ENCODE measurements at regions not wholly inside any gene's neighbourhood (a gene's known extent, or its start where the extent isn't known, plus 50 kb on each side); places are given as distances from the start of the nearest gene placed in this dataset.
"Not testable (repeated sequence)": the region's sequence is repeated elsewhere in the genome, so short reads cannot be mapped to it uniquely, and the experiment has no call there.

DNA sequence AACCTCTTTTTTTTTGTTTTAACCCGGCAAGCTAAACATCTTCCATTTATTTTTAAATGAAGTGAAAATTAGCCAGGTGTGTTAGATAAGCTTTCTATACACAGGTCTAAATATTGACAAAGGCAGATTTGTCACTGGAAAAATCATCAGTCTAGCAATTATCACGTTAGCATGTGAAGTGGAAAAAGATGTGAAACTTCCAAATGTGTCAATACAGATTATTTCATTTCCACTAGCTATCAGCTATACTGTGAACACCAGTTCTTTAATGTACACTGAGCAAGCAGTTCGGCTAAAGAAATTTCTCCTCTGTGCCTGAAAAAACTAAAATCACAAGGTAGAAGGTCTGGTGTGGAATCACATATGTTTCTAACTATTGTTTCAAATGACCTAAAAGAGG, 96.6 kb upstream of the G2E3 start:
- TF ChIP-seq ZFX (IDR thresholded peaks at IDR 0.05; ENCODE audit: borderline replicate concordance), result no peak
- TF ChIP-seq, protein P1, sequence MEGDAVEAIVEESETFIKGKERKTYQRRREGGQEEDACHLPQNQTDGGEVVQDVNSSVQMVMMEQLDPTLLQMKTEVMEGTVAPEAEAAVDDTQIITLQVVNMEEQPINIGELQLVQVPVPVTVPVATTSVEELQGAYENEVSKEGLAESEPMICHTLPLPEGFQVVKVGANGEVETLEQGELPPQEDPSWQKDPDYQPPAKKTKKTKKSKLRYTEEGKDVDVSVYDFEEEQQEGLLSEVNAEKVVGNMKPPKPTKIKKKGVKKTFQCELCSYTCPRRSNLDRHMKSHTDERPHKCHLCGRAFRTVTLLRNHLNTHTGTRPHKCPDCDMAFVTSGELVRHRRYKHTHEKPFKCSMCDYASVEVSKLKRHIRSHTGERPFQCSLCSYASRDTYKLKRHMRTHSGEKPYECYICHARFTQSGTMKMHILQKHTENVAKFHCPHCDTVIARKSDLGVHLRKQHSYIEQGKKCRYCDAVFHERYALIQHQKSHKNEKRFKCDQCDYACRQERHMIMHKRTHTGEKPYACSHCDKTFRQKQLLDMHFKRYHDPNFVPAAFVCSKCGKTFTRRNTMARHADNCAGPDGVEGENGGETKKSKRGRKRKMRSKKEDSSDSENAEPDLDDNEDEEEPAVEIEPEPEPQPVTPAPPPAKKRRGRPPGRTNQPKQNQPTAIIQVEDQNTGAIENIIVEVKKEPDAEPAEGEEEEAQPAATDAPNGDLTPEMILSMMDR (IDR thresholded peaks at IDR 0.05), result no peak
- H3K27ac ChIP-seq, result no peak overlapping the region

DNA sequence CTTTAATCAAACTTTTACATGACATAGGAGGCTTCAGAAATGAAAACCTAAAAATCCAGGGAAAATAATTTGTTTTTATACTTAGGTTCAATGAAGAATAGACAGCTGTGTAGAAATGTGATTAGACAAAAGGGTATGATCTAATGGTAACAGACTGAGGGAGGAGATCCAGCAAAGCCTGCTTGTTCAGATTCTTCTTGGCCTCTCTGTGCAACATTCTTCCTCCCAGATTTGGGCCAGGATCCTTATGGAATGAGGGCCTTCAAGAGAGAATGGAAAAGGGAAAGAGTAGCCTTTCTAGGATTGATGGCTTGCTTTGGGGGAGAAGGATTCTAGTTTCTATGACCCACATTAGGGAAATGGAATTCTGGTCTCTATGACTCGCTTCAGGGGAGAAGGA, 94.5 kb upstream of the G2E3 start:
- H3K27ac ChIP-seq, result no peak overlapping the region
- no peak for TF ChIP-seq ZFX (IDR thresholded peaks at IDR 0.05; ENCODE audit: borderline replicate concordance)
- TF ChIP-seq, protein P1 (IDR thresholded peaks at IDR 0.05), result no peak

DNA sequence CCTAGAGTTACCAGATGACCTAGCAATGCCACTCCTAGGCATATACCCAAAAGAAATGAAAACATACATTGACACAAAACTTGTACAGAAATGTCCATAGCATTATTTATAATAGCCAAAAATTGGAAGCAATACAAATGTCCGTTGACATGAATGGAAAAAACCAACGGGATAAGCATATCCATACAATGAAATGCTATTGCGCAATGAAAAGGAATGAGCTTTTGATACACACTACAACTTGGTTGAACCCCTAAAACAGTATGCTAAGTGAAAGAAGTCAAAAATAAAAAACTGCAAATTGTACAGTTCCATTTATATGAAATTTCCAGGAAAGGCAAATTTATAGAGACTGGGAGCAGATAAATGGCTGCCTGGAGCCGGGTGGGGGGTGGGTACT, 90.6 kb upstream of the G2E3 start:
- no peak overlapping the region for H3K27ac ChIP-seq
- TF ChIP-seq ZFX (IDR thresholded peaks at IDR 0.05; ENCODE audit: borderline replicate concordance), result no peak
- TF ChIP-seq, protein P1 (IDR thresholded peaks at IDR 0.05), result no peak

DNA sequence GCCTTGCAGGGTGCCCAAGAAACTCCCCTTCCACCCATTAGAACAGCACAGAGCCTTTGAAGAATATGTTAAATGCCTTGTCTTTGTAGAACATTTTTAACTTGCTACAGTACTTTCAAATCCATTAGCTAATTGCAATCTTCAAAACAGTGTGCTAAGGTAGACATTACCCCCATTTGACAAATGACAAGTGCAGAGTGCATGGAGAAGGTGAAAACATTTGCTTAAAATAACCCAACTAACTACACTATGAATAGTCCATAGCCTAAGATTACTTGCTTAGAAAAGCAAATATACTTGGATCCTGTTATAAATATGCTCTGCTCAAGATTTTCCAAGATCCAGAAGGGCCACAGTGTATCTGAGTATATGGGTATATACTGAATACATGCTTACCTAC, 87.0 kb upstream of the G2E3 start:
- no peak overlapping the region for H3K27ac ChIP-seq
- TF ChIP-seq ZFX (IDR thresholded peaks at IDR 0.05; ENCODE audit: borderline replicate concordance), result no peak
- TF ChIP-seq, protein P1 (IDR thresholded peaks at IDR 0.05), result no peak

DNA sequence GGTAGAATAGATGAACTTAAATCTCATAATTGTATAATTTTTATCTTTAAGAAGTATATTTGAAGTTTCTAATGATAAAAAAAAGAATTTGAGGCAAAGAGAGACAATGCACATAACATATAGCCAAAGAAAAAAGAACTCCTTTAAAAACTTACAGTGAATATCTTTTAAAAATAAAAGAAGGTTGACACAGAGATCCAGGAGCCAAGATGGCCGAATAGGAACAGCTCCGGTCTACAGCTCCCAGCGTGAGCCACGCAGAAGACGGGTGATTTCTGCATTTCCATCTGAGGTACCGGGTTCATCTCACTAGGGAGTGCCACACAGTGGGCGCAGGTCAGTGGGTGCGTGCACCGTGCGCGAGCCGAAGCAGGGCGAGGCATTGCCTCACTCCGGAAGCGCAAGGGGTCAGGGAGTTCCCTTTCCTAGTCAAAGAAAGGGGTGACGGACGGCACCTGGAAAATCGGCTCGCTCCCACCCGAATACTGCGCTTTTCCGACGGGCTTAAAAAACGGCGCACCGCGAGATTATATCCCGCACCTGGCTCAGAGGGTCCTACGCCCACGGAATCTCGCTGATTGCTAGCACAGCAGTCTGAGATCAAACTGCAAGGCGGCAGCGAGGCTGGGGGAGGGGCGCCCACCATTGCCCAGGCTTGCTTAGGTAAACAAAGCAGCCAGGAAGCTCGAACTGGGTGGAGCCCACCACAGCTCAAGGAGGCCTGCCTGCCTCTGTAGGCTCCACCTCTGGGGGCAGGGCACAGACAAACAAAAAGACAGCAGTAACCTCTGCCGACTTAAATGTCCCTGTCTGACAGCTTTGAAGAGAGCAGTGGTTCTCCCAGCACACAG, 84.9 kb upstream of the G2E3 start:
- H3K27ac ChIP-seq, result not testable (repeated sequence)

DNA sequence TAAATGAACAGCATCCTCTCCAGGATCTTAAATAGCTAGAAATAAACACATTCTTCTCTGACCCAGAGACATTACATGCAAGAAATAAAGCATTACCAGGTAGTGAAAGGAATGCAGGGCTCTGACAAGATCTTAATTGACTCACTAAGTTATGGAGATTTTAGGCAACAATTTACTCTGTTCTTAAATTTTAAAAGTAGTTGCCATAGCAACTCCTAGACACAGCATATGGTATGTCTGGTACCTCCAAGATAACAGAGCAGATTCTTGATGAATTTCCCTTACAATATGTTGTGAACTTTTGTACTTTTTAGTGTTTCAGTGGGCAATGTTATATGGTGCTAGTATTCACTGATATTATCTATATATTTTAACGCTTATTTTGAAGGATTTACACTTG, 76.7 kb upstream of the G2E3 start:
- TF ChIP-seq, protein P1 (IDR thresholded peaks at IDR 0.05), result no peak
- TF ChIP-seq ZFX (IDR thresholded peaks at IDR 0.05; ENCODE audit: borderline replicate concordance), result no peak
- H3K27ac ChIP-seq, result no peak overlapping the region

DNA sequence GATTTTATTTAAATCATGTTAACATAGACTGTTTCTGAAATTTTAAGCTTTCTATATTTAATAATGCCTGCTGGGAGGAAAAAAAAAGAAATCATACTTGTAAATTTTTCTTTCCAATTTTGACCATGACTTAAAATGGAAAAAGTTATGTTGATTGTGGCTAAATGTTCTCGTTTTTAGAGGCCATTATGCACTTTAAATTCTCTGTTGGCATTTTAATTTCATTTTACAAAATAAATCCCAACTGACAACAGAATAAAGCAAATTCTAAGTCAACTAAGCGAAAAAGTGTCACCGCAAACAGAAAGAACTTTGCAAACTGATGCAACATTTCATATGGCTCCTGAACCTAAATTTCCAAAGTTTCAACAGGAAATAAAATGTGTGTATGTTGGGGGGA, 74.8 kb upstream of the G2E3 start:
- no peak for TF ChIP-seq ZFX (IDR thresholded peaks at IDR 0.05; ENCODE audit: borderline replicate concordance)
- TF ChIP-seq, protein P1 (IDR thresholded peaks at IDR 0.05), result no peak
- no peak overlapping the region for H3K27ac ChIP-seq

DNA sequence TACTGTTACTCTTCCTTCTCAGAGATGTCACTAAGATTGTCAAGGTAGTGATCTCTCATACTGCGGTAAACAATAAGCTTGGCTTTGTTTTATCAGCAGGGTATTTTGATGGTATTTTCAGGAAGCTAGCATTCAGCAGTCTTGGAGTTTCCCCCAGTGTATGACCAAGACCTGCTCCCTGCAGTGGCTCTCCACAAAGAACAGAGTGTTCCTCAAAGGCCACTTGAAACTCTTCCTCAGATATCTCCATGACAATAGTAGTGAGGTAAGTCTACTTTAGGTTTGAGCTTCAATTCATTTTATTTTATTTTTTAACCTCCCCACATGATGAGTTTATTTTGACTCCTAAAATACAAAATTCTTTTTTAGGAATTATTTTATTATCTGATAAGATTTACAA, 74.0 kb upstream of the G2E3 start:
- TF ChIP-seq, protein P1 (IDR thresholded peaks at IDR 0.05), result no peak
- TF ChIP-seq ZFX (IDR thresholded peaks at IDR 0.05; ENCODE audit: borderline replicate concordance), result no peak
- H3K27ac ChIP-seq, result no peak overlapping the region
